ENCODE measurements at regions not wholly inside any gene's neighbourhood (a gene's known extent, or its start where the extent isn't known, plus 50 kb on each side); places are given as distances from the start of the nearest gene placed in this dataset.

- TF ChIP-seq FOSL1 (CRISPR knock-in tag; IDR thresholded peaks at IDR 0.05; ENCODE audit: borderline replicate concordance) (peak; percentile 22; the same call in 1 of the 2 replicates), ZNF646 (CRISPR knock-in tag; IDR thresholded peaks at IDR 0.05) (peak; percentile 50; the same call in 1 of the 2 replicates), ZBTB49 (CRISPR knock-in tag; IDR thresholded peaks at IDR 0.05; ENCODE audit: borderline replicate concordance) (0 out of 2 replicates have a peak, but pooled peaks have one; percentile 28)
Observed at GRCh38 chr4:69019538-69020461, 68.2 kb upstream of the UGT2A3 start (continued).

All from HepG2 (cell line).